HL-60 (cell line): ENCODE measurements at regions not wholly inside any gene's neighbourhood (a gene's known extent, or its start where the extent isn't known, plus 50 kb on each side); places are given as distances from the start of the nearest gene placed in this dataset.

ENCODE experiments used
- DNase-seq, 2 experiments: peaks; one replicate each; pipeline ENCODE4 v3.0.0-alpha.2; 2010 to 2020; ENCODE audit warnings: low read depth in 1 of 2, low spot score in 1 of 2
- H3K27ac ChIP-seq: fragments of 250-450 bp; sonication (Bioruptor Pico); replicated peaks from 2 replicates; pipeline ENCODE4 v1.5.1; 2020; ENCODE audit warnings: mild to moderate bottlenecking, moderate library complexity
- H3K27me3 ChIP-seq: fragments of 250-450 bp; sonication (Bioruptor Pico); 2 replicates; pipeline ENCODE4 v1.5.1; 2021; ENCODE audit warnings: mild to moderate bottlenecking, moderate library complexity; ENCODE audit not compliant: insufficient read depth, poor library complexity, severe bottlenecking
- H3K4me3 ChIP-seq: replicated peaks from 2 replicates; pipeline ENCODE4 v1.5.1; 2011; ENCODE audit warnings: mild to moderate bottlenecking, control low read depth, low read length; ENCODE audit not compliant: insufficient read depth
- CTCF ChIP-seq: IDR thresholded peaks from one replicate; pipeline ENCODE4 v1.5.1; 2011; ENCODE audit warnings: low read length, control low read depth, inconsistent platforms; ENCODE audit not compliant: insufficient read depth
- GABPA ChIP-seq: IDR thresholded peaks from 2 replicates; pipeline ENCODE4 v1.6.1; 2012; ENCODE audit warnings: low read depth
- POLR2AphosphoS5 ChIP-seq: IDR thresholded peaks from 2 replicates; pipeline ENCODE4 v1.6.1; 2012; ENCODE audit warnings: low read depth
- REST ChIP-seq: IDR thresholded peaks from 2 replicates; pipeline ENCODE4 v1.6.1; 2012; ENCODE audit warnings: low read depth; ENCODE audit not compliant: insufficient replicate concordance
- SPI1 ChIP-seq: IDR thresholded peaks from 2 replicates; pipeline ENCODE4 v1.6.1; 2012; ENCODE audit warnings: low read depth, mild to moderate bottlenecking, borderline replicate concordance

- no peak for TF ChIP-seq REST
- TF ChIP-seq GABPA, result no peak
- no peak for TF ChIP-seq POLR2AphosphoS5
- TF ChIP-seq SPI1, result no peak
- TF ChIP-seq CTCF, result no peak
- no peak overlapping the region for H3K27ac ChIP-seq
- no peak for DNase-seq
- H3K4me3 ChIP-seq, result no peak overlapping the region
- H3K27me3 ChIP-seq, result no peaks in the 10 kb centered on the region
Observed at GRCh38 chr2:116145031-116145430, 1669.5 kb upstream of the DDX18 start.

GRCh38 chr2:116148361-116148760, 1666.1 kb upstream of the DDX18 start:
- no peaks in the 10 kb centered on the region for H3K27me3 ChIP-seq
- DNase-seq, result no peak
- H3K4me3 ChIP-seq, result no peak overlapping the region
- TF ChIP-seq POLR2AphosphoS5, result no peak
- no peak overlapping the region for H3K27ac ChIP-seq

- H3K27me3 ChIP-seq, result no peaks in the 10 kb centered on the region
- H3K4me3 ChIP-seq, result no peak overlapping the region
- TF ChIP-seq CTCF (no peak), REST (no peak), POLR2AphosphoS5 (no peak), SPI1 (no peak), GABPA (no peak)
- H3K27ac ChIP-seq, result no peak overlapping the region
- DNase-seq, result no peak
Observed at GRCh38 chr2:116153729-116154128, 1660.8 kb upstream of the DDX18 start.

GRCh38 chr2:116160657-116161056, 1653.8 kb upstream of the DDX18 start:
- TF ChIP-seq REST, result no peak
- TF ChIP-seq CTCF, result no peak
- TF ChIP-seq POLR2AphosphoS5, result no peak
- no peak for TF ChIP-seq SPI1
- TF ChIP-seq GABPA, result no peak

More at GRCh38 chr2:116160657-116161056, 1653.8 kb upstream of the DDX18 start:
- H3K4me3 ChIP-seq, result no peak overlapping the region
- H3K27me3 ChIP-seq, result no peaks in the 10 kb centered on the region
- H3K27ac ChIP-seq, result no peak overlapping the region
- DNase-seq, result no peak
